Mesothelial cell of epicardium (in vitro differentiated cells): ENCODE measurements at regions not wholly inside any gene's neighbourhood (a gene's known extent, or its start where the extent isn't known, plus 50 kb on each side); places are given as distances from the start of the nearest gene placed in this dataset.

Experiments
- DNase-seq, 2 experiments: peaks; one replicate each; pipeline ENCODE4 v3.0.0; 2021; ENCODE audit warnings: low spot score in 2 of 2; ENCODE audit not compliant: unreplicated experiment in 2 of 2
- H3K27ac Mint-ChIP-seq: 2 replicates; pipeline ENCODE4 v1.8.0; 2021; ENCODE audit warnings: mixed read lengths
- H3K27me3 Mint-ChIP-seq: 2 replicates; pipeline ENCODE4 v1.8.0; 2021; ENCODE audit warnings: low read depth, mixed read lengths
- H3K36me3 Mint-ChIP-seq: 2 replicates; pipeline ENCODE4 v1.8.0; 2021; ENCODE audit warnings: mixed read lengths
- H3K4me1 Mint-ChIP-seq: 2 replicates; pipeline ENCODE4 v1.8.0; 2021; ENCODE audit warnings: mixed read lengths
- H3K4me3 Mint-ChIP-seq: 2 replicates; pipeline ENCODE4 v1.8.0; 2021; ENCODE audit warnings: mild to moderate bottlenecking, moderate library complexity, mixed read lengths
- H3K9me3 Mint-ChIP-seq: 2 replicates; pipeline ENCODE4 v1.8.0; 2021; ENCODE audit warnings: mixed read lengths
- CTCF ChIP-seq: fragments of 200-600 bp; sonication (generic); IDR thresholded peaks from one replicate; pipeline ENCODE4 v1.5.0; 2021; ENCODE audit warnings: antibody characterized with exemption; ENCODE audit not compliant: unreplicated experiment

- Mint-ChIP-seq H3K27me3 (no peaks in the 10 kb centered on the region), H3K4me1 (peaks cover 4% of the 10 kb centered on the region), H3K27ac (no peak overlapping the region), H3K9me3 (no peaks in the 10 kb centered on the region), H3K36me3 (no peaks in the 10 kb centered on the region), H3K4me3 (no peak overlapping the region)
- no peak for TF ChIP-seq CTCF
- DNase-seq = no peak
These were observed 398.0 kb downstream of the BTBD3 start for GRCh38 chr20:12315652-12316051.

GRCh38 chr20:12316794-12317193 lies 399.1 kb downstream of the BTBD3 start:
- H3K4me1 Mint-ChIP-seq = peaks cover 4% of the 10 kb centered on the region

GRCh38 chr20:12317433-12317832 lies 399.7 kb downstream of the BTBD3 start:
- no peak overlapping the region for H3K27ac Mint-ChIP-seq
- no peak for TF ChIP-seq CTCF

More at GRCh38 chr20:12316794-12317193, 399.1 kb downstream of the BTBD3 start:
- no peak for DNase-seq
- Mint-ChIP-seq H3K27ac (no peak overlapping the region), H3K9me3 (no peaks in the 10 kb centered on the region), H3K4me3 (no peak overlapping the region), H3K27me3 (no peaks in the 10 kb centered on the region), H3K36me3 (no peaks in the 10 kb centered on the region)
- no peak for TF ChIP-seq CTCF

GRCh38 chr20:12318043-12318442 lies 400.4 kb downstream of the BTBD3 start:
- no peak for DNase-seq
- no peak for TF ChIP-seq CTCF
- Mint-ChIP-seq H3K36me3 (no peaks in the 10 kb centered on the region), H3K27ac (no peak overlapping the region), H3K4me3 (no peak overlapping the region), H3K9me3 (no peaks in the 10 kb centered on the region), H3K4me1 (peaks cover 4% of the 10 kb centered on the region), H3K27me3 (no peaks in the 10 kb centered on the region)

More at GRCh38 chr20:12317433-12317832, 399.7 kb downstream of the BTBD3 start:
- peaks cover 4% of the 10 kb centered on the region for H3K4me1 Mint-ChIP-seq
- H3K27me3 Mint-ChIP-seq = no peaks in the 10 kb centered on the region
- no peak for DNase-seq
- no peaks in the 10 kb centered on the region for H3K36me3 Mint-ChIP-seq
- no peak overlapping the region for H3K4me3 Mint-ChIP-seq
- H3K9me3 Mint-ChIP-seq = no peaks in the 10 kb centered on the region

- DNase-seq = no peak
- Mint-ChIP-seq H3K27me3 (no peaks in the 10 kb centered on the region), H3K27ac (no peak overlapping the region), H3K4me3 (no peak overlapping the region), H3K9me3 (no peaks in the 10 kb centered on the region), H3K36me3 (no peaks in the 10 kb centered on the region), H3K4me1 (no peaks in the 10 kb centered on the region)
- TF ChIP-seq CTCF = no peak
These were observed 404.0 kb downstream of the BTBD3 start for GRCh38 chr20:12321736-12322135.

- H3K27me3 Mint-ChIP-seq = no peaks in the 10 kb centered on the region
- DNase-seq = no peak
- H3K9me3 Mint-ChIP-seq = peaks cover 19% of the 10 kb centered on the region
- no peak for TF ChIP-seq CTCF
- H3K4me1 Mint-ChIP-seq = no peaks in the 10 kb centered on the region
- H3K4me3 Mint-ChIP-seq = no peak overlapping the region
- no peak overlapping the region for H3K27ac Mint-ChIP-seq
- H3K36me3 Mint-ChIP-seq = peaks cover 2% of the 10 kb centered on the region
These were observed 409.5 kb downstream of the BTBD3 start for GRCh38 chr20:12327205-12327604.
